ENCODE measurements at regions not wholly inside any gene's neighbourhood (a gene's known extent, or its start where the extent isn't known, plus 50 kb on each side); places are given as distances from the start of the nearest gene placed in this dataset.

DNA sequence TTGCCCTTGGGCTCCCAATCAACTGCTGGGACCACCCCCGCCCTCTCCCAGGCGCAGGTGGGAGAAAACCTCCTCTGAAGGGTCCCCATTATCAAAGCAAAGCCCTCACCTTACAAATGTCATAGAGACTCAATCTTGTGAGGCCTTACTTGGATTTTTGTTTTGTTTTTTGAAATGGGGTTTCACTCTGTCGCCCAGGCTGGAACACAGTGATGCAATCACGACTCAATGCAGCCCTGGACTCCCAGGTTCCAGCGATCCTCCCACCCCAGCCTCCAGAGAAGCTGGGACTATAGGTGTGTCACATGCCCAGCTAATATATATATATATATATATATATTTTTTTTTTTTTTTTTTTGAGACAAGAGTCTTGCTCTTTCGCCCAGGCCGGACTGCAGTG is 57.5 kb upstream of the WIPI2 start:
- TF ChIP-seq ZFP30 (CRISPR knock-in tag; IDR thresholded peaks at IDR 0.05) = no peak
- TF ChIP-seq TCF4 (CRISPR knock-in tag; IDR thresholded peaks at IDR 0.05; ENCODE audit: borderline replicate concordance) = no peak
- TF ChIP-seq, protein P1, sequence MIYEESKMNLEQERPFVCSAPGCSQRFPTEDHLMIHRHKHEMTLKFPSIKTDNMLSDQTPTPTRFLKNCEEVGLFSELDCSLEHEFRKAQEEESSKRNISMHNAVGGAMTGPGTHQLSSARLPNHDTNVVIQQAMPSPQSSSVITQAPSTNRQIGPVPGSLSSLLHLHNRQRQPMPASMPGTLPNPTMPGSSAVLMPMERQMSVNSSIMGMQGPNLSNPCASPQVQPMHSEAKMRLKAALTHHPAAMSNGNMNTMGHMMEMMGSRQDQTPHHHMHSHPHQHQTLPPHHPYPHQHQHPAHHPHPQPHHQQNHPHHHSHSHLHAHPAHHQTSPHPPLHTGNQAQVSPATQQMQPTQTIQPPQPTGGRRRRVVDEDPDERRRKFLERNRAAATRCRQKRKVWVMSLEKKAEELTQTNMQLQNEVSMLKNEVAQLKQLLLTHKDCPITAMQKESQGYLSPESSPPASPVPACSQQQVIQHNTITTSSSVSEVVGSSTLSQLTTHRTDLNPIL (CRISPR knock-in tag; IDR thresholded peaks at IDR 0.05; ENCODE audit: low read depth) = no peak
- no peak for TF ChIP-seq ARNTL (CRISPR knock-in tag; IDR thresholded peaks at IDR 0.05; ENCODE audit: borderline replicate concordance, low read depth)
- TF ChIP-seq, protein P2, sequence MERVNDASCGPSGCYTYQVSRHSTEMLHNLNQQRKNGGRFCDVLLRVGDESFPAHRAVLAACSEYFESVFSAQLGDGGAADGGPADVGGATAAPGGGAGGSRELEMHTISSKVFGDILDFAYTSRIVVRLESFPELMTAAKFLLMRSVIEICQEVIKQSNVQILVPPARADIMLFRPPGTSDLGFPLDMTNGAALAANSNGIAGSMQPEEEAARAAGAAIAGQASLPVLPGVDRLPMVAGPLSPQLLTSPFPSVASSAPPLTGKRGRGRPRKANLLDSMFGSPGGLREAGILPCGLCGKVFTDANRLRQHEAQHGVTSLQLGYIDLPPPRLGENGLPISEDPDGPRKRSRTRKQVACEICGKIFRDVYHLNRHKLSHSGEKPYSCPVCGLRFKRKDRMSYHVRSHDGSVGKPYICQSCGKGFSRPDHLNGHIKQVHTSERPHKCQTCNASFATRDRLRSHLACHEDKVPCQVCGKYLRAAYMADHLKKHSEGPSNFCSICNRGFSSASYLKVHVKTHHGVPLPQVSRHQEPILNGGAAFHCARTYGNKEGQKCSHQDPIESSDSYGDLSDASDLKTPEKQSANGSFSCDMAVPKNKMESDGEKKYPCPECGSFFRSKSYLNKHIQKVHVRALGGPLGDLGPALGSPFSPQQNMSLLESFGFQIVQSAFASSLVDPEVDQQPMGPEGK (CRISPR knock-in tag; IDR thresholded peaks at IDR 0.05; ENCODE audit: borderline replicate concordance) = no peak
- no peak for TF ChIP-seq PPARA (CRISPR knock-in tag; IDR thresholded peaks at IDR 0.05; ENCODE audit: borderline replicate concordance)
- TF ChIP-seq BACH2 (CRISPR knock-in tag; IDR thresholded peaks at IDR 0.05; ENCODE audit: borderline replicate concordance) = no peak
- no peak for TF ChIP-seq RARB (CRISPR knock-in tag; IDR thresholded peaks at IDR 0.05)
- TF ChIP-seq, protein P3, sequence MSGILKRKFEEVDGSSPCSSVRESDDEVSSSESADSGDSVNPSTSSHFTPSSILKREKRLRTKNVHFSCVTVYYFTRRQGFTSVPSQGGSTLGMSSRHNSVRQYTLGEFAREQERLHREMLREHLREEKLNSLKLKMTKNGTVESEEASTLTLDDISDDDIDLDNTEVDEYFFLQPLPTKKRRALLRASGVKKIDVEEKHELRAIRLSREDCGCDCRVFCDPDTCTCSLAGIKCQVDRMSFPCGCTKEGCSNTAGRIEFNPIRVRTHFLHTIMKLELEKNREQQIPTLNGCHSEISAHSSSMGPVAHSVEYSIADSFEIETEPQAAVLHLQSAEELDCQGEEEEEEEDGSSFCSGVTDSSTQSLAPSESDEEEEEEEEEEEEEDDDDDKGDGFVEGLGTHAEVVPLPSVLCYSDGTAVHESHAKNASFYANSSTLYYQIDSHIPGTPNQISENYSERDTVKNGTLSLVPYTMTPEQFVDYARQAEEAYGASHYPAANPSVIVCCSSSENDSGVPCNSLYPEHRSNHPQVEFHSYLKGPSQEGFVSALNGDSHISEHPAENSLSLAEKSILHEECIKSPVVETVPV (CRISPR knock-in tag; IDR thresholded peaks at IDR 0.05) = no peak
- no peak for TF ChIP-seq CSDC2 (CRISPR knock-in tag; IDR thresholded peaks at IDR 0.05)
- TF ChIP-seq, protein P4, sequence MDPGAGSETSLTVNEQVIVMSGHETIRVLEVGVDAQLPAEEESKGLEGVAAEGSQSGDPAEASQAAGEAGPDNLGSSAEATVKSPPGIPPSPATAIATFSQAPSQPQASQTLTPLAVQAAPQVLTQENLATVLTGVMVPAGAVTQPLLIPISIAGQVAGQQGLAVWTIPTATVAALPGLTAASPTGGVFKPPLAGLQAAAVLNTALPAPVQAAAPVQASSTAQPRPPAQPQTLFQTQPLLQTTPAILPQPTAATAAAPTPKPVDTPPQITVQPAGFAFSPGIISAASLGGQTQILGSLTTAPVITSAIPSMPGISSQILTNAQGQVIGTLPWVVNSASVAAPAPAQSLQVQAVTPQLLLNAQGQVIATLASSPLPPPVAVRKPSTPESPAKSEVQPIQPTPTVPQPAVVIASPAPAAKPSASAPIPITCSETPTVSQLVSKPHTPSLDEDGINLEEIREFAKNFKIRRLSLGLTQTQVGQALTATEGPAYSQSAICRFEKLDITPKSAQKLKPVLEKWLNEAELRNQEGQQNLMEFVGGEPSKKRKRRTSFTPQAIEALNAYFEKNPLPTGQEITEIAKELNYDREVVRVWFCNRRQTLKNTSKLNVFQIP (CRISPR knock-in tag; IDR thresholded peaks at IDR 0.05; ENCODE audit: borderline replicate concordance, low read depth) = no peak
- no peak for TF ChIP-seq ZFP3 (CRISPR knock-in tag; IDR thresholded peaks at IDR 0.05)
- no peak for TF ChIP-seq ISL1 (CRISPR knock-in tag; IDR thresholded peaks at IDR 0.05)

Data from SK-N-SH treated with all-trans-retinoic acid at 6 μM for 48 hours (cell line).